ENCODE measurements at regions not wholly inside any gene's neighbourhood (a gene's known extent, or its start where the extent isn't known, plus 50 kb on each side); places are given as distances from the start of the nearest gene placed in this dataset.

GRCh38 chr7:130999926-131000325 lies 265.9 kb upstream of the KLF14 start:
- DNase-seq, result no peak

DNA sequence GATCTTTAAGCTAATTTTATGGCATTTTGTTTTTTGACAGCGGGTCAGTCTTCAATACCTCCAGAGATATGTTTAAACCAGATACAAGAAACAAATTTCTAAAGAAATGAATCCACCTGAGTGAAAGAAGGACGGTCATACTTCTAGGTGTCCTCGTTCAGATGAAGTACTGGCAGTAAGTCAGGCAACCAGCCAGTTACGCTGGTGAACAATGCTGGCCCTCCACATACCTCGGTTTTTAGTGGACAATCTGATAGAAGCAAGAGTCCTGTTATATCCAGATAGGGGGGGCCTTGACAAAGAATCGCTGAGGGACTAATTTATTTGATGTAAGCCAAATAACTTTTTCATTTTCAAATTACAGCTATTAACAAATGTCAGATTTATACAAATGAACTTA lies 266.4 kb upstream of the KLF14 start:
- no peak for DNase-seq

DNA sequence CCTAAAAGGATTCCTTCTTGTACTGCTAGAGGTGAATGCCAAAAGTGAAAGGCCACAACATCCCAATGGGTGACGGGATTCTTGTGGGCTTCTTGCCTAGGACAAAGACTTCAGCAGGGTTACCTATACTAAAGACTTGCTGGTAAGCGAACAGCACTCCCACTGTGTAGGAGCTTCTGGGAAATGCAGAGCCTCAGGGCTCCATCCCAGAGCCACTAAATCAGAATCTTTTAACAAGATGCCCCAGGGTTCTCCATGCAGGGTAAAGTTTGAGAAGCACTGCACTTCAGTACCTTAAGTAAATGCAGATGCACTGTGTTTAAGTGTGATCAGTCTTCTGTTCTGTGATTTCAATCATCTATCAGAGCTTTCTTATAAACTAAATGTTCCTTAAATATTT lies 266.9 kb upstream of the KLF14 start:
- no peak for DNase-seq

DNA sequence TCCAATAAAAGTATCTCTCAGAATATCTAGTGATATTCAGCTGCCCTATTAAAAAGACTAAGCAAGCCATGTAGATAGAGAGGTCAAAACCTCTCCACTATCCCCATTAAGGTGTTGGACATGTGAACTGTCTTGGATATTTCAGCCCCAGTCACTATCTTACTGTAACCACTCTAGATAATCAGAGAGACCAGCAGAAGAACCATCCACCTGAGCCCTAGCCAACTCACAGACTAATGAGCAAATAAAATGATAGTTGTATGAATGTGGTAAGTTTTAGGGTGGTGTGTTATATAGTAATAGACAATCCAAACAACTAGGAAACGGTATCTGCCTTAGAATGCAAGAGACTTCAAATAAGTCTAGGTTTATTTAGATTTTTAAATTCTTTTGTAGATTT lies 268.6 kb upstream of the KLF14 start:
- DNase-seq, result no peak

DNA sequence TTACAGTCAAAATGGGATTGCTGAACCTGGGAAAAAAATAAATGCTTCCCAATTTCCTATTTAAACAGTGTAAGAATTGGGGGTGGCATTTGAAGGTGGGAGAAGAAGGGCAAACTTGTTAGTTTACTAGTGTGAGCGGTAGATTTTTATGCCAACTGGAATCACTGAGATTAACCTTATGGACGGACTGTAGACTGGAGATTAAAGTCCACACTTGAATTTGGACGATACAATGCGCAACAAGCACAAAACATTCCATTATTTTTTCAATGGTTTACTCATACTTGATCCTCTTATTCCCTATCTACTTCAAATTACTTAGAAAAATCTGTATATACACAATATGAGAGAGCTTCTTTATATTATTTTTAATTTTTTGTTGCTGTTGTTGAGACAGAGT lies 269.6 kb upstream of the KLF14 start:
- DNase-seq, result no peak

- DNase-seq, result no peak
Observed at GRCh38 chr7:131004371-131004770, 270.4 kb upstream of the KLF14 start.

- peak; percentile 77 for DNase-seq
Observed at GRCh38 chr7:131007439-131008330, 273.7 kb upstream of the KLF14 start.

DNA sequence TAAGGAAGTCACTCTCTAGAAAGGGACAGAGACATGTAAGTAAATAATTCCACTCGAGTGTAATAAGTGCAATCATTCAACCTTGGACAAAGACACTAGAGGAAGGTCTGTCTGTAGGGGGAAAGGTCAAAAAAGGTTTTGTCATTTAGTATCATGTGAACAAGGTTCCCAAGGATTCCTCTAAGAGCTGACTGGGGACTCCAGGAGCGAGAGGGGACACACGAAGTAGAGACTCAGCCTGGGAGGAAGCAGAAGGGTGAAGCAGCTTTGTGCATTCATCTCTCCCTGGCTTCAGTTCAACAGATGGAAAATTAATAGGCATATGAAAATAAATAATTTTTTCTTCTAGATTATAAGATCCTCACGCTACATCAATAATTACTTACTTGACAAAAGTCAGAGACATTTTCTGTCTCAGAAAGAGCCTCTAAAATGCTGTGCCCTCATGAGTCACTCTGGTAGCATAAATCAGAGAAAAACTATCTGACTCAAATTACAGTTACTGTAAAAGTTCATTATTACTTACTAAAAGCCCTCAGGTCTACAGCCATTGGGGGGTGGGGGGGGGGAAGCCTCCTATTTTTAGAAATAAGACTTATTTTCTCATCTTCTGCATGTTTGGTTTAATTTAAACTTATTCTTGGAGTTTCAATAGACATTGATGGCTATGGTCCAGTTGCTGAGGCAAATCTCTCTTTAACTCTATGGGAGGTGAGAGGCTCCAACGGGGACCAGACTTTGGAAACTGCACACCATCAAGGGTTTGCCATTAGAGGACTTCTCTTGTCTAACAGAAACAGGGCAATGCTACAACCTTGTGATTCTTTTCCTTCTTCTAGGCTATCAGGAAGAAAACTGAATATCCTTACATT lies 275.1 kb upstream of the KLF14 start:
- DNase-seq, result no peak

- DNase-seq, result no peak
Observed at GRCh38 chr7:131010029-131010716, 276.2 kb upstream of the KLF14 start.

DNA sequence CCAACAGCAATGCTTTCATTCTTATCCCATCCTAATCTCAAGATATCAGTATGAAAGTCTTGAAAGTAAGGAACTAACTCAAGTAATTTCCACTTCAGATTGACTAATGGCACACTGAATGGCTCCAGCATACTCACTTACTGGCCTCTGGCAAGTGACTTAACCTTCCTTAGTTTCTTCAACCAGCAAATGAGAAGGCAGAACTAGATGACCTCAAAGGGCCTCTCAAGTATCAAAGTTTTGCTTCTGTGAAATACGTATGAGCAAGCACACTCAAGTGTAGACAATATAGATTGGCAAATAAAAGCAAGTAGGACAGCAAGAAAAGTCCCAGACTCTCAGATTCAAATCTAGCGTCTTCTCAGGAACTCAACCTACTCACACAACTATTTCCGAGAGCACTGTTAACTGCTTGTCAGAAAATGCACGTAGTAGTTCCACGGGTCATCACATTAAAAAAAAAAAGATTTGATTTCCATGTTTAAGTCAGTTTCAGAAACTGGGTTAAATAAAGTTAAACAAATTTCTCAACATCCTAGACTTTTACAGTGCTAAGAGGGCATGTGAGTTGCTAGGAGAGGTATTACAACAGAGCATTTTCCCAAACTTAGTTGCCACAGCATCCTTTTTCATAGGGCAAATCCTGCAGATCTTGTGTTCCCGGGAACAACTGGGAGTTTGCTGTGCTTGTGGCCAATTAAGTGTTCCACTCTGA lies 276.9 kb upstream of the KLF14 start:
- DNase-seq, result no peak

DNA sequence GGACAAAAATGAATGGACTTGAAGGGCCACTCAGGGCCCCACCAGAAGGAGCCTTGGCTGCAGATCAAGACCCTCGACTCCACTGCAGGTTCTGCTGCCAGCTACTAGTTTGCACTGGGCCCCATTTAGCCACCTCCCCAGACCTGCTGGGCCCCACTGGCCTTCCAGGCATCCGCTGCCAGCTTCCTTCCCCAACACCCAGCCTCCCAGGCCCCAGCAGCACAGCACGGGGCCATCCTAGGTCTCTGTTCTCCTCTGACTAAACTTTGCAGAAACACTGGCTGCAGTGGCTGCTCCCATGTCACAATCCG lies 277.4 kb upstream of the KLF14 start:
- DNase-seq, result no peak

DNA sequence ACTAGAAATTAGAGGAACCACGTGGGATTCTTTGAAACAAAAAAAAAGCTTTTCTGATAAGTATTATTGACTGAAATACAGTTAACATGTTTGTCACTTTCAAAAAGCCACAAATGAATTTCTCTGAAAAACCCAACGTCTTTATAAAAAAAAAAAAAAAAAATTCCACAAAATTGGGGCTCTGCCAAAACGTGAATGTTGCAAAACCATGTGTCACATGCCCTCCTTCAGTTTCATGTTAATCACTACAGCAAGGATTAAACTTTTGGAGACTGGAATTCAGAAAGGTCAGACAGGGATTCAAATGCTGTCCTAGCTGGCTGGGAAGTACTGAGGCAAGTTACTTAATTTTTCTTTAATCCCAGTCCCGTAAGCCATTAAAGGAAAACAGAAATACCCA lies 278.0 kb upstream of the KLF14 start:
- no peak for DNase-seq

DNA sequence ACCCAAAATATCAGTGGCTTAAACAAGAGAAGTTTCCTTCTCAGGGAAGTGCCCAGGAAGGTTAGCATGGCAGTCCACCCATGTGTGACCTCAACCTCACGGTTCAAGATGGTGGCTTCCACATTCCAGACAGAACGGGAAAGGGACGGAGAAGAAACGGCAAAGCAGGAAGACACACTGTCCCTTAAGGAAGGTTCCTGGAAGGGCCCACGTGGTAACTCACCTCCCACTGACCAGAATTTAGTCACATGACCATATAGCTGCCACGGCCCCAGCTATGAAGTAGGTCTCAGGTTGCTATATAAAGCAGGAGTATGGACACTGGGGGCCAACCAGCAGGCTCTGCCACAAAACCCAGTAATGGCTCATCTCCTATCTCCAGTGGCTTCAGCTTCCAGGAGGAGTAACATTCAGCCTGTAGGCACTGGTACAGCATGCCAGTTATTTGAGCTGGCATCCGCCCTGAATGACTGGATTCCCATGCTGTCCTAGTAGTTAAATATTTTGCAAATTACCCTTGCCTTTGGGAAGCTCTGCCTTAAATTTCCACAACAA lies 278.5 kb upstream of the KLF14 start:
- DNase-seq, result no peak

GRCh38 chr7:131013716-131014115 lies 279.7 kb upstream of the KLF14 start:
- no peak for DNase-seq

DNA sequence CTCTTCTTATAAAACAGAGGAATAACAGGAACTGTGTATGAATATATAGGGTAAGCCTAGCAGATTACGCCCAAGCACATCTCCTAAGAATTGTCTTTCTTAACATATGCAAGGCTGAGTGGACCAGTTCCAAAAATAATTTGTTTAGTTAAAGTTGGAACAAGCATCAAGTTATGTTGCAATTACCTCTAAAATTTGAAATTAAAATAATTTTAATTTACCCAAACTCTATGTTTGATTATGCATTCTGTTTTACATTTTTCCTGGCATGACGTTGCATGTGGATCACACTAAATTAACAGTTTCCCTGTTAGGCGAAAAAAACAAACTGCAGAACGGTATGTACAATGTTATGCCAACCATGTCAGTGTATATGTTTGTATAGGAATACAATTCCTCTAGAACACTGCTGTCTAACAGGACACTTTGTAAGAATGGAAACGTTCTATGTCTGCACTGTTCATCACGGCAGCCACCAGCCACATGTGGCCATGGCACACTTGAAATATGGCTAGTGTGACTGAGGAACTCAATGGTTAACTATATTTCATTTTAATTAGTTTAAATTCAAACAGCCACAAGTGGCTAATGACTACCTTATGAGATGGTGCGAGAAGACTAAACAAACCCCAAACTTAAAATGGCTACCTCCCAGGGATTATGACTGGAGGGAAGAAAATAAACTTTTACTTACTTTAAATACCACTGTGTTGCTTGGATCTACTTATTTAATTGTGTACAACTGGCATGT lies 281.1 kb upstream of the KLF14 start:
- no peak for DNase-seq

- DNase-seq, result no peak
Observed at GRCh38 chr7:131015657-131015958, 281.6 kb upstream of the KLF14 start.

- no peak for DNase-seq
Observed at GRCh38 chr7:131016230-131016629, 282.2 kb upstream of the KLF14 start.

DNA sequence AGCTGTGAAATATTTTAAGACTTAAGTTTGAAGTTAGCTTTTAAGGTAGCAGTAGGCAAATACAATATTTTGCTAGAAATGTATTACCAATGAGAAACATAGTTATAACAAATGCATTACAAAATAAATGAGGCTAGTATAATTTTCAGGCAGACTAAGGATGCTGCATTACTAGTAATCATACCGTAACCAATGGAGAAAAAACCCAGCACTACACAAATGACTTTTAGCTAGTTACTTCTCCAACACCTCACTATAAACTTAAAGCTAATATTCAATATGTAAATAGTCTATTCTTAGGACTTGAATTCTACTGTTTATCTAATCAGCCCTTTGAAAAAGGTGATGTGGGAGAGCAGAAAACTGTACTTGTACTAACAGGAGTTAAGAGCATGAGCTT lies 285.3 kb upstream of the KLF14 start:
- DNase-seq, result no peak

GRCh38 chr7:131020759-131021261 lies 286.8 kb upstream of the KLF14 start:
- no peak for DNase-seq

GRCh38 chr7:131021460-131021859 lies 287.5 kb upstream of the KLF14 start:
- no peak for DNase-seq

DNA sequence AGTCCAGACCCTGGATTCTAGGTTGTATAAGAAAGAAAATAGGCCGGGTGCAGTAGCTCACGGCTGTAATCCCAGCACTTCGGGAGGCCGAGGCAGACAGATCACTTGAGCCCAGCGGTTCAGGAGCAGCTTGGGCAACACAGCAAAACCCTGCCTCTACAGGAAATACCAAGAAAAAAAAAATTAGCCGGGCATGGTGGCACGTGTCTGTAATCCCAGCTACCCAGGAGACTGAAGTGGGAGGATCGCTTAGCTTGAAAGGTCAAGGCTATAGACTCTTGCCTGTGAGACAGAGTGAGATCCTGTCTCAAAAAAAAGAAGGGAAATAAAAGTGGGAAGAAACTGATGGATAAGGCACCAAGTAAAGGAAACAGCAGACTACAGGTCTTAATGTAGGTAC lies 287.9 kb upstream of the KLF14 start:
- DNase-seq, result no peak

Measured in femur (tissue), 1 donor.